Hepatocyte (in vitro differentiated cells): ENCODE measurements at regions not wholly inside any gene's neighbourhood (a gene's known extent, or its start where the extent isn't known, plus 50 kb on each side); places are given as distances from the start of the nearest gene placed in this dataset.

Source experiments
- DNase-seq: peaks from one replicate; pipeline ENCODE4 v3.0.0-alpha.2; 2016; ENCODE audit warnings: low spot score
- H2AFZ ChIP-seq: fragments of 200-600 bp; sonication (generic); 2 replicates; pipeline ENCODE4 v1.6.0; 2016; ENCODE audit warnings: antibody characterized with exemption, mild to moderate bottlenecking
- H3K27ac ChIP-seq: fragments of 200-600 bp; sonication (generic); 2 replicates; pipeline ENCODE4 v1.5.1; 2016; ENCODE audit warnings: mild to moderate bottlenecking
- H3K27me3 ChIP-seq: fragments of 200-600 bp; sonication (generic); 2 replicates; pipeline ENCODE4 v1.6.1; 2016
- H3K36me3 ChIP-seq: fragments of 200-600 bp; sonication (generic); replicated peaks from 2 replicates; pipeline ENCODE4 v1.5.1; 2016; ENCODE audit warnings: low read depth; ENCODE audit not compliant: insufficient read depth
- H3K4me1 ChIP-seq: fragments of 200-600 bp; sonication (generic); 2 replicates; pipeline ENCODE4 v1.5.1; 2016; ENCODE audit warnings: mild to moderate bottlenecking, moderate library complexity; ENCODE audit not compliant: insufficient read depth
- H3K4me2 ChIP-seq: fragments of 200-600 bp; sonication (generic); 2 replicates; pipeline ENCODE4 v1.6.0; 2016
- H3K4me3 ChIP-seq: fragments of 200-600 bp; sonication (generic); 2 replicates; pipeline ENCODE4 v1.5.1; 2016; ENCODE audit warnings: mild to moderate bottlenecking
- H3K79me2 ChIP-seq: fragments of 200-600 bp; sonication (generic); 2 replicates; pipeline ENCODE4 v1.6.0; 2017; ENCODE audit warnings: mild to moderate bottlenecking
- H3K9me2 ChIP-seq: fragments of 200-600 bp; sonication (generic); replicated peaks from 2 replicates; pipeline ENCODE4 v1.6.0; 2017; ENCODE audit warnings: mild to moderate bottlenecking; ENCODE audit not compliant: insufficient read depth
- H3K9me3 ChIP-seq: fragments of 200-600 bp; sonication (generic); 2 replicates; pipeline ENCODE4 v1.5.1; 2016; ENCODE audit warnings: low read depth, mild to moderate bottlenecking
- H4K20me1 ChIP-seq: fragments of 200-600 bp; sonication (generic); 2 replicates; pipeline ENCODE4 v1.6.0; 2016; ENCODE audit warnings: mild to moderate bottlenecking; ENCODE audit not compliant: insufficient read depth, poor library complexity, severe bottlenecking
- CTCF ChIP-seq: fragments of 200-600 bp; sonication (generic); IDR thresholded peaks from 2 replicates; pipeline ENCODE4 v1.5.1; 2016; ENCODE audit warnings: antibody characterized with exemption, mild to moderate bottlenecking; ENCODE audit not compliant: poor library complexity
- EZH2 ChIP-seq: fragments of 200-600 bp; sonication (generic); IDR thresholded peaks from 2 replicates; pipeline ENCODE4 v1.6.1; 2016; ENCODE audit warnings: antibody characterized with exemption, mild to moderate bottlenecking, borderline replicate concordance
- EZH2phosphoT487 ChIP-seq: fragments of 200-600 bp; sonication (generic); IDR thresholded peaks from one replicate; pipeline ENCODE4 v1.6.1; 2018; ENCODE audit warnings: antibody characterized with exemption, mild to moderate bottlenecking, low read depth, moderate library complexity; ENCODE audit not compliant: unreplicated experiment, severe bottlenecking
- WGBS: methylation state at CpG from one replicate; pipeline ENCODE4 v1.1.6; 2016; ENCODE audit warnings: low lambda C conversion rate; ENCODE audit errors: missing lambda C conversion rate; 5-methylcytosine and 5-hydroxymethylcytosine counted together

- H3K4me2 ChIP-seq = no peak overlapping the region
- no peaks in the 10 kb centered on the region for H3K9me2 ChIP-seq
- no peak for DNase-seq
- no peak overlapping the region for H2AFZ ChIP-seq
- H4K20me1 ChIP-seq = no peaks in the 10 kb centered on the region
- no peaks in the 10 kb centered on the region for H3K9me3 ChIP-seq
- H3K36me3 ChIP-seq = no peaks in the 10 kb centered on the region
- no peaks in the 10 kb centered on the region for H3K27me3 ChIP-seq
- H3K4me3 ChIP-seq = no peak overlapping the region
- no peak for TF ChIP-seq EZH2
- TF ChIP-seq EZH2phosphoT487 = no peak
- TF ChIP-seq CTCF = no peak
- no peak overlapping the region for H3K27ac ChIP-seq
- no peaks in the 10 kb centered on the region for H3K79me2 ChIP-seq
- no peaks in the 10 kb centered on the region for H3K4me1 ChIP-seq
Observed at GRCh38 chr14:37813732-37814131, 218.3 kb downstream of the TTC6 start.

GRCh38 chr14:37816135-37816534 is 220.7 kb downstream of the TTC6 start:
- Histone ChIP-seq H3K9me2 (no peaks in the 10 kb centered on the region), H4K20me1 (no peaks in the 10 kb centered on the region), H3K4me3 (no peak overlapping the region), H2AFZ (no peak overlapping the region), H3K27ac (no peak overlapping the region), H3K79me2 (no peaks in the 10 kb centered on the region), H3K4me2 (no peak overlapping the region), H3K36me3 (no peaks in the 10 kb centered on the region), H3K9me3 (no peaks in the 10 kb centered on the region), H3K27me3 (no peaks in the 10 kb centered on the region), H3K4me1 (no peaks in the 10 kb centered on the region)
- TF ChIP-seq EZH2 = no peak
- no peak for TF ChIP-seq CTCF
- TF ChIP-seq EZH2phosphoT487 = no peak
- 67% methylated on average over 1 of the region's 1 CpG for WGBS
- no peak for DNase-seq

GRCh38 chr14:37816743-37817295 is 221.4 kb downstream of the TTC6 start:
- Histone ChIP-seq H3K4me2 (no peak overlapping the region), H3K36me3 (no peaks in the 10 kb centered on the region), H4K20me1 (no peaks in the 10 kb centered on the region), H3K79me2 (no peaks in the 10 kb centered on the region), H3K9me3 (no peaks in the 10 kb centered on the region), H3K27me3 (no peaks in the 10 kb centered on the region), H3K4me1 (no peaks in the 10 kb centered on the region), H3K27ac (no peak overlapping the region), H2AFZ (no peak overlapping the region), H3K9me2 (no peaks in the 10 kb centered on the region), H3K4me3 (no peak overlapping the region)
- 70% methylated on average over 4 of the region's 4 CpGs for WGBS
- no peak for DNase-seq
- TF ChIP-seq CTCF (no peak), EZH2 (no peak), EZH2phosphoT487 (no peak)
